WTC11 (cell line): ENCODE measurements at regions not wholly inside any gene's neighbourhood (a gene's known extent, or its start where the extent isn't known, plus 50 kb on each side); places are given as distances from the start of the nearest gene placed in this dataset.

Experiments used
- ATAC-seq: fragments of 200-7000 bp; cut with Tn5 transposase; 2 replicates; pipeline ENCODE4 v1.10.0; 2021; ENCODE audit warnings: mild to moderate bottlenecking, moderate library complexity
- CTCF ChIA-PET: fragments of 300-600 bp; sonication (Branson Sonifier 250); formaldehyde crosslinking; loops from one replicate; lab custom pipeline; 2021; ENCODE audit warnings: antibody characterized with exemption; lab: Charles Lee
- POLR2A ChIA-PET: fragments of 350-600 bp; sonication (Branson Sonifier 250); formaldehyde crosslinking; loops from one replicate; lab custom pipeline; 2021; ENCODE audit warnings: antibody characterized with exemption; lab: Charles Lee
- DNase-seq: peaks from one replicate; pipeline ENCODE4 v3.0.0; 2021; ENCODE audit warnings: low spot score
- H3K27ac Mint-ChIP-seq: 2 replicates; pipeline ENCODE4 v1.8.0; 2021; ENCODE audit warnings: mixed read lengths
- H3K27me3 Mint-ChIP-seq: 2 replicates; pipeline ENCODE4 v1.8.0; 2021; ENCODE audit warnings: low read depth, mild to moderate bottlenecking, moderate library complexity, mixed read lengths
- H3K36me3 Mint-ChIP-seq: 2 replicates; pipeline ENCODE4 v1.8.0; 2021; ENCODE audit warnings: mixed read lengths
- H3K4me1 Mint-ChIP-seq: 2 replicates; pipeline ENCODE4 v1.8.0; 2022; ENCODE audit warnings: mixed read lengths
- H3K4me3 Mint-ChIP-seq: 2 replicates; pipeline ENCODE4 v1.8.0; 2021; ENCODE audit warnings: mild to moderate bottlenecking, moderate library complexity, mixed read lengths
- H3K9me3 Mint-ChIP-seq: 2 replicates; pipeline ENCODE4 v1.8.0; 2021; ENCODE audit warnings: mixed read lengths
- AFF4 ChIP-seq: sonication (generic); formaldehyde crosslinking; IDR thresholded peaks from 2 replicates; pipeline ENCODE4 v1.8.1; 2023; ENCODE audit warnings: mild to moderate bottlenecking, missing genetic modification reagents, borderline replicate concordance
- E2F4 ChIP-seq: sonication (generic); formaldehyde crosslinking; IDR thresholded peaks from 2 replicates; pipeline ENCODE4 v1.8.1; 2022; ENCODE audit warnings: low read depth, mild to moderate bottlenecking, moderate library complexity, missing genetic modification reagents, borderline replicate concordance
- ESRRA ChIP-seq: sonication (generic); formaldehyde crosslinking; IDR thresholded peaks from 2 replicates; pipeline ENCODE4 v1.8.1; 2022; ENCODE audit warnings: mild to moderate bottlenecking, missing genetic modification reagents, borderline replicate concordance
- FOXJ3 ChIP-seq: sonication (generic); formaldehyde crosslinking; IDR thresholded peaks from 2 replicates; pipeline ENCODE4 v1.9.0; 2021; ENCODE audit warnings: missing genetic modification reagents, mild to moderate bottlenecking, borderline replicate concordance
- GRHL2 ChIP-seq: fragments of 250-450 bp; sonication (Bioruptor Pico); IDR thresholded peaks from 2 replicates; pipeline ENCODE4 v1.8.0; 2022; ENCODE audit warnings: mild to moderate bottlenecking, moderate library complexity; ENCODE audit not compliant: insufficient replicate concordance, severe bottlenecking
- JUN ChIP-seq: sonication (generic); formaldehyde crosslinking; IDR thresholded peaks from 2 replicates; pipeline ENCODE4 v1.8.0; 2023; ENCODE audit warnings: mild to moderate bottlenecking, missing genetic modification reagents
- KAT7 ChIP-seq: sonication (generic); formaldehyde crosslinking; IDR thresholded peaks from 2 replicates; pipeline ENCODE4 v1.8.1; 2023; ENCODE audit warnings: missing genetic modification reagents, mild to moderate bottlenecking, borderline replicate concordance
- MXD4 ChIP-seq: fragments of 250-450 bp; sonication (Bioruptor Pico); IDR thresholded peaks from 2 replicates; pipeline ENCODE4 v1.8.0; 2021; ENCODE audit warnings: mild to moderate bottlenecking, moderate library complexity, borderline replicate concordance
- NR1H2 ChIP-seq: sonication (generic); formaldehyde crosslinking; IDR thresholded peaks from 2 replicates; pipeline ENCODE4 v1.9.0; 2021; ENCODE audit warnings: mild to moderate bottlenecking, moderate library complexity, missing genetic modification reagents
- SMAD3 ChIP-seq: sonication (generic); formaldehyde crosslinking; IDR thresholded peaks from 2 replicates; pipeline ENCODE4 v1.8.0; 2022; ENCODE audit warnings: missing genetic modification reagents, mild to moderate bottlenecking, borderline replicate concordance
- USF1 ChIP-seq: sonication (generic); formaldehyde crosslinking; IDR thresholded peaks from 2 replicates; pipeline ENCODE4 v1.8.0; 2022; ENCODE audit warnings: mild to moderate bottlenecking, missing genetic modification reagents
- USF2 ChIP-seq: sonication (generic); formaldehyde crosslinking; IDR thresholded peaks from 2 replicates; pipeline ENCODE4 v1.8.1; 2023; ENCODE audit warnings: mild to moderate bottlenecking, missing genetic modification reagents, moderate library complexity
- ZNF416 ChIP-seq: fragments of 250-450 bp; sonication (Bioruptor Pico); IDR thresholded peaks from 2 replicates; pipeline ENCODE4 v1.9.0; 2021; ENCODE audit warnings: mild to moderate bottlenecking, inconsistent platforms
- ZNF425 ChIP-seq: fragments of 250-450 bp; sonication (Bioruptor Pico); conservative IDR thresholded peaks from 2 replicates; pipeline ENCODE4 v1.9.0; 2021; ENCODE audit warnings: mild to moderate bottlenecking

GRCh38 chr5:148897842-148898241 is 71.4 kb downstream of the ADRB2 start:
- ChIA-PET POLR2A (no interaction called here), CTCF (no interaction called here)
- Mint-ChIP-seq H3K36me3 (no peaks in the 10 kb centered on the region), H3K4me1 (peaks cover 7% of the 10 kb centered on the region), H3K9me3 (peaks cover 19% of the 10 kb centered on the region), H3K27me3 (peaks cover 2% of the 10 kb centered on the region; the same call in 1 of the 2 replicates), H3K4me3 (no peak overlapping the region), H3K27ac (no peak overlapping the region)
- ATAC-seq, result no peak
- no peak for DNase-seq
- TF ChIP-seq GRHL2 (no peak), KAT7 (CRISPR knock-in tag) (no peak), SMAD3 (CRISPR knock-in tag) (no peak), JUN (no peak), ZNF425 (CRISPR knock-in tag) (no peak), ZNF416 (CRISPR knock-in tag) (no peak), FOXJ3 (CRISPR knock-in tag) (no peak), USF2 (CRISPR knock-in tag) (no peak)

- Mint-ChIP-seq H3K4me1 (peaks cover 7% of the 10 kb centered on the region), H3K4me3 (no peak overlapping the region), H3K27me3 (peaks cover 2% of the 10 kb centered on the region; the same call in 1 of the 2 replicates), H3K9me3 (peaks cover 15% of the 10 kb centered on the region), H3K36me3 (no peaks in the 10 kb centered on the region), H3K27ac (no peak overlapping the region)
- ChIA-PET CTCF (interaction anchor here (0.5 to 1.5 kb wide), 3 partner anchors 14 to 86 kb away, joined by 3 to 6 read pairs (median 3); no protein-coding TSS in a partner anchor), POLR2A (no interaction called here)
- ATAC-seq (peak; percentile 84), DNase-seq (no peak)
- TF ChIP-seq E2F4 (no peak), AFF4 (CRISPR knock-in tag) (no peak), USF1 (CRISPR knock-in tag) (no peak), NR1H2 (CRISPR knock-in tag) (no peak), SMAD3 (CRISPR knock-in tag) (no peak), MXD4 (CRISPR knock-in tag) (no peak), ESRRA (CRISPR knock-in tag) (no peak), FOXJ3 (CRISPR knock-in tag) (no peak)
These were observed 72.1 kb downstream of the ADRB2 start for GRCh38 chr5:148898413-148899075.
